ENCODE measurements at regions not wholly inside any gene's neighbourhood (a gene's known extent, or its start where the extent isn't known, plus 50 kb on each side); places are given as distances from the start of the nearest gene placed in this dataset.

DNA sequence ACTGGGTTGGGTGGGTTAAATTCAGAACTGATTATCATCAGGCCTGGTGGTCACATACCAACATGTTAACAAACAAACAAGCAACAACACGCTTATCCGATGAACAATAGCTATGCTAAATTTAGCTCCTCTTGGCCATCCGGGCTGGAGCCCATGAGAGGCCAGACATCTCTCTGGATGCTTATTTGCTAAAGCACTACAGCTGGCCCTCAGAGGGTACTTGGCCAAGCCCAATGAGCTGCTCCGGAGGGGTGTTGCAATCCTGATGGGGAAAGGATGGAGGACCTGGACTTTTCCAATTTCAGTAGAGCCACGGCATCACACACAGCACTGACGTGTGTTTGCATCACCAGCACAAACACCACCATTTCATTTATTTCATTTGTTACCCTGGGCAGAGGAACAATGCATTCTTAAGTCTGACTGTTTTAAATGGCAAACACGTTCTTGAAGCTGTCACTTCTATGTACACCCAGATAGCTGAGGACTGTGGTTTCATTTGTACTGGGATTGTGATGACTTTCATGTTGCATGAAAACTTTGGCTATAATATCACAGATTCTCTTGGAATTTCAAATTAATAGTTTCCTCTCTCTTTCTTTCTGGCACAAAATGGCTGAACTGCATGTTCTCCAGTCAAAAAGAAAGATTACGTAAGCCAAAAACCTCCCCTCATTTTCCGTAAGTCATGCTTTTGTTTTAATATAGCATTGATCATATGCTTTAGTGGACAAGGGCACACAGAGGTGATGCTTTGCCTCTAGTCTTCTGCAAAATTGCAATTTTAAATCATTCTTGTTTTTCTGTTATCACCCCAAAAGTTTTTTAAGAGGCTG lies 359.8 kb upstream of the KAZN start:
- intact Hi-C loops (cut with DNase I): no loop called here
- Histone ChIP-seq H3K27ac (peak overlapping the region in 2 of 5 donors; percentile 56 to 60), H3K9me3 (replicated peaks in 1 of 3) (no peaks in the 10 kb centered on the region), H3K27me3 (no peaks in the 10 kb centered on the region), H3K36me3 (replicated peaks in 1 of 2) (no peaks in the 10 kb centered on the region), H3K4me3 (no peak overlapping the region), H3K4me1 (replicated peaks in 1 of 2) (no peaks in the 10 kb centered on the region)
- TF ChIP-seq, protein P1, sequence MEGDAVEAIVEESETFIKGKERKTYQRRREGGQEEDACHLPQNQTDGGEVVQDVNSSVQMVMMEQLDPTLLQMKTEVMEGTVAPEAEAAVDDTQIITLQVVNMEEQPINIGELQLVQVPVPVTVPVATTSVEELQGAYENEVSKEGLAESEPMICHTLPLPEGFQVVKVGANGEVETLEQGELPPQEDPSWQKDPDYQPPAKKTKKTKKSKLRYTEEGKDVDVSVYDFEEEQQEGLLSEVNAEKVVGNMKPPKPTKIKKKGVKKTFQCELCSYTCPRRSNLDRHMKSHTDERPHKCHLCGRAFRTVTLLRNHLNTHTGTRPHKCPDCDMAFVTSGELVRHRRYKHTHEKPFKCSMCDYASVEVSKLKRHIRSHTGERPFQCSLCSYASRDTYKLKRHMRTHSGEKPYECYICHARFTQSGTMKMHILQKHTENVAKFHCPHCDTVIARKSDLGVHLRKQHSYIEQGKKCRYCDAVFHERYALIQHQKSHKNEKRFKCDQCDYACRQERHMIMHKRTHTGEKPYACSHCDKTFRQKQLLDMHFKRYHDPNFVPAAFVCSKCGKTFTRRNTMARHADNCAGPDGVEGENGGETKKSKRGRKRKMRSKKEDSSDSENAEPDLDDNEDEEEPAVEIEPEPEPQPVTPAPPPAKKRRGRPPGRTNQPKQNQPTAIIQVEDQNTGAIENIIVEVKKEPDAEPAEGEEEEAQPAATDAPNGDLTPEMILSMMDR (IDR thresholded peaks at IDR 0.05): no peak
- TF ChIP-seq POLR2A (IDR thresholded peaks at IDR 0.05): no peak
- whole genome bisulfite sequencing, 4 donors: 61 to 78% (median 72%) methylated on average over 8 to 9 of the region's 9 CpGs
- peak in 6 of 7 donors; percentile 23 to 70 (median 30) for DNase-seq

DNA sequence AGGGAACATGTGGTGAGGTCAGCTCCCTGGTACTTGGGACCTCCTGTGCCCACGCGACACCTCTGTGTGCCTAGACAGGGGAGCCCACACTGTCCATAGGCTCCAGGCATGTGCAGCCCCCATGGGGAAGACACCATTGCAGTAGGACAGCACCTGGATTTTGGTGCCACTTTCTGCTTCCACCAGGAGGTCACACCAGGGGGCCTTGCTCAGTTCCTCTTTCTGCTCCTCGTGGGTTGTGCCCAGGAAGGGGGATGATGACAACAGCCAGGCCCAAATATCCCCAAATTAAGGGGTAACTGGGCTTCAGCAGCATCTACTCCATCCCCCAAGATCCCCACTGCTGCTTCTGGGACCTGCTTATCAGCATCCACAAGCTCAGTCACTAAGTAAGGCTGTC lies 358.2 kb upstream of the KAZN start:
- Histone ChIP-seq H3K27me3 (no peaks in the 10 kb centered on the region), H3K4me1 (replicated peaks in 1 of 2) (no peaks in the 10 kb centered on the region), H3K9me3 (replicated peaks in 1 of 3) (no peaks in the 10 kb centered on the region), H3K36me3 (replicated peaks in 1 of 2) (no peaks in the 10 kb centered on the region), H3K27ac (peak overlapping the region in 1 of 5 donors; percentile 47), H3K4me3 (no peak overlapping the region)
- TF ChIP-seq, protein P1 (IDR thresholded peaks at IDR 0.05): no peak
- TF ChIP-seq POLR2A (IDR thresholded peaks at IDR 0.05): no peak
- no peak for DNase-seq
- 84 to 100% (median 95%) methylated on average over 2 to 3 of the region's 3 CpGs for WGBS, 4 donors
- intact Hi-C loops (cut with DNase I): no loop called here

DNA sequence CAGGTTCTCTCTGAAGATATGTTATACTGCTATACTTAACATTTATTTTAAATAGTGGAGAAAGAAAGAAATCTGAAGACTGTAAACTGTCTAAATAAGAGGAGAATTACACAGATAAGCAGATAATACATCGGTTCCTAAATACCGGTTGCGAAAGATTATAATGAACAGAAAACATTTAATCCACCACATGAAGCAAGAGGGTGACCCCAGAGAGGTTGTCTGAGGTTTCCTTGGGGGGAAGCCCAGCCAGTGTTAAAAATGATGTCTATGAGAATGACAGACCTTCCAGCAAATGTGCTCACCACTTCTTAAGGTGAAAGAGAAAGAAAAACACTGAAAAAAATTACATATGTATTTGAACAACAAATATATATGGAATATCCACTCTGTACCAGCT lies 356.4 kb upstream of the KAZN start:
- Histone ChIP-seq H3K4me3 (no peak overlapping the region), H3K4me1 (replicated peaks in 1 of 2) (no peaks in the 10 kb centered on the region), H3K36me3 (replicated peaks in 1 of 2) (no peaks in the 10 kb centered on the region), H3K27me3 (no peaks in the 10 kb centered on the region), H3K27ac (peak overlapping the region in 1 of 5 donors; percentile 26), H3K9me3 (replicated peaks in 1 of 3) (no peaks in the 10 kb centered on the region)
- intact Hi-C loops (cut with DNase I): no loop called here
- TF ChIP-seq, protein P1 (IDR thresholded peaks at IDR 0.05): no peak
- no peak for TF ChIP-seq POLR2A (IDR thresholded peaks at IDR 0.05)
- peak in 1 of 7 donors; percentile 8 for DNase-seq
- 73 to 82% (median 77%) methylated on average over 3 of the region's 3 CpGs for WGBS, 4 donors

DNA sequence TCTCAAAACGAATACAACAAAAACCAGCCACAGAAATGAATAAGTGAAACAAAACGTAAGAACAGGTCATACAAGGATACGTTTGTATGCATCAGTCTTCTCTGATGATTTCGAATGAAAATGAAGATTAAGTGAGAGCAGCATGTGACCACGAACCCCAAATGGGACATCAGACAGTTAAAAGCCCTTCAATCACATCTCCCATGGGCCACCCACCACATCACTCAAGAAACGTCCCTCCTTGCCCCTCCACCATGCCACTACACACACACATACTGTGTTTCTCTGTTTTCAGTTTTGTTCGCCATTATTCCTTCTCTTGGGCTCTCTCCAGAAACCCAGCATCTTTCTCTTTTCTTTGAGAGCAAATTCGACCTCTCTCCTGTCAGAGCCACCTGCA lies 355.6 kb upstream of the KAZN start:
- TF ChIP-seq POLR2A (IDR thresholded peaks at IDR 0.05): no peak
- TF ChIP-seq, protein P1 (IDR thresholded peaks at IDR 0.05): no peak
- H3K27me3 ChIP-seq: no peaks in the 10 kb centered on the region
- H3K36me3 ChIP-seq (replicated peaks in 1 of 2): no peaks in the 10 kb centered on the region
- no peak for DNase-seq
- H3K9me3 ChIP-seq (replicated peaks in 1 of 3): no peaks in the 10 kb centered on the region
- H3K4me3 ChIP-seq: no peak overlapping the region
- H3K27ac ChIP-seq: no peak overlapping the region
- 54 to 74% (median 65%) methylated on average over 8 of the region's 8 CpGs for WGBS, 4 donors
- no peaks in the 10 kb centered on the region for H3K4me1 ChIP-seq (replicated peaks in 1 of 2)
- intact Hi-C loops (cut with DNase I): no loop called here
